ENCODE measurements at regions not wholly inside any gene's neighbourhood (a gene's known extent, or its start where the extent isn't known, plus 50 kb on each side); places are given as distances from the start of the nearest gene placed in this dataset.
A peak's percentile ranks its signal among the peaks of the same experiment; 100 is the strongest.

DNA sequence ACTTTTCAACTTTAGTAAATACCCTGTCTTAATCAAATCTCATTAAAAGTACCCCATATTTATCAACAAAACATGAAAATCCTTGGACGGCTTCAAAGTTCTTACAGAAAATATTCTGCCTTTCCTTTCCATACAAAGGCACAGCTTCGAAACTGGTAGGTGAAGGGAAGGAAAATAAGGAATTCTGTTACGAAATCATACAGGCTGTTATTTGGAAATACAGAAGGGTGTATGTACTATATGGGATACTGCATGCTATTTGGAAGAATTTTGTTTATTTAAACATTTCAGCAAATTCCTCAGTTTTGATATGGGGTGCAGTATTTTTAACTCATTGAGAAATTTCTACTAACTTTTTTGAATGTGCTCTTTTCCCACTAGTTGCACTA lies 138.4 kb upstream of the BTN3A2 start:
- Mint-ChIP-seq H3K4me3 (peak overlapping the region; percentile 24), H3K4me1 (no peaks in the 10 kb centered on the region), H3K27me3 (no peaks in the 10 kb centered on the region), H3K36me3 (ENCODE audit: low read depth) (peaks cover 6% of the 10 kb centered on the region), H3K27ac (no peak overlapping the region), H3K9me3 (no peaks in the 10 kb centered on the region)
- DNase-seq, result no peak
- intact Hi-C loops (cut with micrococcal nuclease), result no loop called here
- ChIA-PET POLR2A (interaction anchor here (0.6 to 6.9 kb wide), 5 partner anchors 8 to 205 kb away, joined by 4 to 161 read pairs (median 6); a partner anchor contains a TSS), CTCF (interaction anchor here (1.0 kb wide), 1 partner anchor 44 kb away, joined by 3 read pairs; no protein-coding TSS in a partner anchor)
- no peak for TF ChIP-seq CTCF (IDR thresholded peaks at IDR 0.05)
- ATAC-seq (ENCODE audit: low read depth), result no peak

- Mint-ChIP-seq H3K27ac (no peak overlapping the region), H3K9me3 (no peaks in the 10 kb centered on the region), H3K27me3 (no peaks in the 10 kb centered on the region), H3K36me3 (ENCODE audit: low read depth) (peaks cover 12% of the 10 kb centered on the region), H3K4me1 (peaks cover 23% of the 10 kb centered on the region), H3K4me3 (no peak overlapping the region)
- no peak for DNase-seq
- ChIA-PET CTCF (no interaction called here), POLR2A (interaction anchor here (1.1 to 1.6 kb wide), 3 partner anchors 14 to 79 kb away, joined by 3 to 5 read pairs (median 3); a partner anchor contains a TSS)
- intact Hi-C loops (cut with micrococcal nuclease), result no loop called here
- TF ChIP-seq CTCF (IDR thresholded peaks at IDR 0.05), result no peak
- ATAC-seq (ENCODE audit: low read depth), result no peak
These were observed 134.6 kb upstream of the BTN3A2 start for GRCh38 chr6:26230351-26230750.

DNA sequence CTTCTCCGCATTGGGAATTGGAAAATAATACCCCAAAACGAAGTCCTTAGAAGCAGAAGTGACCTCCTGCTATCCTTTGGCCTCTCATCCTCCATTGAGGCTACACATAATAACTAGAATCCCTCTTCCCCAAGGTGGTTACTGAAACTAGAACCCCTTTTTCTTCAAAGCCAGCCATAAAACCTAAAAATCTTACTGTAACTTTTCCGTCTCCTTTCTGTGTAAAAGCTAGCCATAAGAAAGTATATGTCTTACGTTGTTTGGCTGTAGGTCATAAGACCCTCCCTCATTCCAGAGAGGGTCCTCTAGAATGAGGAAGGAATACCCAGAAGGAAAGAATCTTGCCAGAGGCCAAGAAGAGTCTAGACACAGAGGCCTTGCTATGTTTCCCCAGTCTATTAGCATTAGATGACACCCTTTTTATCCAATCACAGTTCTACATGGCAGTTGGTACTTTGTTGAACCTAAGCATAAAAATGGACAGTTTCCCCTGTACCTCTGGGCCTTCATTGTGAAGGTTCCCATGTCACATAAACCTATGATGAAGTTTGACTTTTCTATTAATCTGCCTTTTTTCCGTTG lies 133.9 kb upstream of the BTN3A2 start:
- H3K4me1 Mint-ChIP-seq, result peaks cover 26% of the 10 kb centered on the region
- no peaks in the 10 kb centered on the region for H3K9me3 Mint-ChIP-seq
- TF ChIP-seq CTCF (IDR thresholded peaks at IDR 0.05), result no peak
- peak overlapping the region; percentile 3 for H3K27ac Mint-ChIP-seq
- H3K4me3 Mint-ChIP-seq, result no peak overlapping the region
- CTCF ChIA-PET, result no interaction called here
- no peaks in the 10 kb centered on the region for H3K27me3 Mint-ChIP-seq
- POLR2A ChIA-PET, result interaction anchor here (1.6 to 7.4 kb wide), 2 partner anchors 14 to 16 kb away, joined by 5 to 401 read pairs; a partner anchor contains a TSS
- DNase-seq (no peak), ATAC-seq (ENCODE audit: low read depth) (no peak)
- intact Hi-C loops (cut with micrococcal nuclease), result no loop called here
- peaks cover 12% of the 10 kb centered on the region for H3K36me3 Mint-ChIP-seq (ENCODE audit: low read depth)

GRCh38 chr6:26232306-26232939 lies 132.6 kb upstream of the BTN3A2 start:
- Mint-ChIP-seq H3K9me3 (no peaks in the 10 kb centered on the region), H3K36me3 (ENCODE audit: low read depth) (peaks cover 5% of the 10 kb centered on the region), H3K4me3 (peak overlapping the region; percentile 89), H3K27me3 (no peaks in the 10 kb centered on the region), H3K4me1 (peaks cover 26% of the 10 kb centered on the region), H3K27ac (peak overlapping the region; percentile 97)
- CTCF ChIA-PET, result interaction anchor here (3.1 to 4.7 kb wide), 2 partner anchors 16 to 18 kb away, joined by 15 to 23 read pairs; a partner anchor contains a TSS
- DNase-seq, result no peak
- intact Hi-C loops (cut with micrococcal nuclease), result no loop called here
- no peak for TF ChIP-seq CTCF (IDR thresholded peaks at IDR 0.05)
- POLR2A ChIA-PET, result interaction anchor here (0.8 to 7.4 kb wide), 19 partner anchors 9 to 1633 kb away, joined by 3 to 401 read pairs (median 55); partner anchors contain the start of gene ABT1
- no peak for ATAC-seq (ENCODE audit: low read depth)
